Omental fat pad (tissue), 3 donors: ENCODE measurements at regions not wholly inside any gene's neighbourhood (a gene's known extent, or its start where the extent isn't known, plus 50 kb on each side); places are given as distances from the start of the nearest gene placed in this dataset.

Experiments used
- ATAC-seq: fragments of 150-250 bp; one replicate; pipeline ENCODE4 v1.9.1; 2016; ENCODE audit warnings: mild to moderate bottlenecking, moderate library complexity; ENCODE audit not compliant: low FRiP score
- DNase-seq: peaks from one replicate; pipeline ENCODE4 v3.0.0-alpha.2; 2019; ENCODE audit warnings: low spot score
- TF ChIP-seq, protein P1 (sequence below), 3 donors: fragments of 450-650 bp; IDR thresholded peaks; one replicate each; pipeline ENCODE4 v1.5.1; 2016 to 2017; ENCODE audit warnings: antibody characterized with exemption in 3 of 3, mild to moderate bottlenecking in 3 of 3, moderate library complexity in 2 of 3

DNA sequence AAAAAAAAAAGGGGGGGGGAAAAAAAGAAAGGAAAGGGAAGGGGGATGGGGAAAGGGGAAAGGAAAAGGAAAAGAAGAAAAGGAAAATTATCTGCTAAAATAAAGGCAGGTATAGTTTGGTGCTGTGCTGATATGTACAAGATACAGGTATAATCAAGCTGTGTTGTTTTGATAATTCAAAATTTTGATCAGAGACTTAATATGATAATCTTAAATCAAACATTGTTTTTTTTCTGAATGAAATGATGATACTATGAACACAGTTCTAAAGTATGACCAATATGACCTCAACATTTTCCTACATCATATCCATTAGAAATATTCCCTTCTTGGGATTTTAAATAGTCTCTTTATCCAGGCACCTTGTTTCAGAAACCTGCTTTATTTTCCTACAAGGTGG lies 115.6 kb upstream of the TRPM3 start:
- DNase-seq (no peak), ATAC-seq (no peak)
- TF ChIP-seq, protein P1, sequence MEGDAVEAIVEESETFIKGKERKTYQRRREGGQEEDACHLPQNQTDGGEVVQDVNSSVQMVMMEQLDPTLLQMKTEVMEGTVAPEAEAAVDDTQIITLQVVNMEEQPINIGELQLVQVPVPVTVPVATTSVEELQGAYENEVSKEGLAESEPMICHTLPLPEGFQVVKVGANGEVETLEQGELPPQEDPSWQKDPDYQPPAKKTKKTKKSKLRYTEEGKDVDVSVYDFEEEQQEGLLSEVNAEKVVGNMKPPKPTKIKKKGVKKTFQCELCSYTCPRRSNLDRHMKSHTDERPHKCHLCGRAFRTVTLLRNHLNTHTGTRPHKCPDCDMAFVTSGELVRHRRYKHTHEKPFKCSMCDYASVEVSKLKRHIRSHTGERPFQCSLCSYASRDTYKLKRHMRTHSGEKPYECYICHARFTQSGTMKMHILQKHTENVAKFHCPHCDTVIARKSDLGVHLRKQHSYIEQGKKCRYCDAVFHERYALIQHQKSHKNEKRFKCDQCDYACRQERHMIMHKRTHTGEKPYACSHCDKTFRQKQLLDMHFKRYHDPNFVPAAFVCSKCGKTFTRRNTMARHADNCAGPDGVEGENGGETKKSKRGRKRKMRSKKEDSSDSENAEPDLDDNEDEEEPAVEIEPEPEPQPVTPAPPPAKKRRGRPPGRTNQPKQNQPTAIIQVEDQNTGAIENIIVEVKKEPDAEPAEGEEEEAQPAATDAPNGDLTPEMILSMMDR (IDR thresholded peaks at IDR 0.05): no peak

DNA sequence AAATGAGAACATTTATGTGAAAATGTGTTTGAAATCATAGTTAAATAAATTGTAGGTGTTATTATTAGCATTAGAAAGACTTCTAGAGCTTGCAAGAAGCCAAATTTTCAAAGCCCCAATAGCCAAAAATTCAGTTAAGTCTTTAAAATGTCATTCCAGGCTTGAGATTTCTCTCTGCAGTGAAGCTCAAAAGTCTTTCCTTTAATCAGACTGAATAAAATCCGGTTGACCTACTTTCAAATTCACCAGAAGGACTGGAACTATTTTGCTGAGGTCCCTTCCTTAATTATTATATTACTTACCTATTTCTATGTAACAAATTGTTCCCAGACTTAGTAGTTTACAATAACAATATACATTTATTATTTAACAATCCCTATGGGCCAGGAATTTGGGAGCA lies 112.2 kb upstream of the TRPM3 start:
- no peak for ATAC-seq
- DNase-seq: no peak
- TF ChIP-seq, protein P1 (IDR thresholded peaks at IDR 0.05): no peak

DNA sequence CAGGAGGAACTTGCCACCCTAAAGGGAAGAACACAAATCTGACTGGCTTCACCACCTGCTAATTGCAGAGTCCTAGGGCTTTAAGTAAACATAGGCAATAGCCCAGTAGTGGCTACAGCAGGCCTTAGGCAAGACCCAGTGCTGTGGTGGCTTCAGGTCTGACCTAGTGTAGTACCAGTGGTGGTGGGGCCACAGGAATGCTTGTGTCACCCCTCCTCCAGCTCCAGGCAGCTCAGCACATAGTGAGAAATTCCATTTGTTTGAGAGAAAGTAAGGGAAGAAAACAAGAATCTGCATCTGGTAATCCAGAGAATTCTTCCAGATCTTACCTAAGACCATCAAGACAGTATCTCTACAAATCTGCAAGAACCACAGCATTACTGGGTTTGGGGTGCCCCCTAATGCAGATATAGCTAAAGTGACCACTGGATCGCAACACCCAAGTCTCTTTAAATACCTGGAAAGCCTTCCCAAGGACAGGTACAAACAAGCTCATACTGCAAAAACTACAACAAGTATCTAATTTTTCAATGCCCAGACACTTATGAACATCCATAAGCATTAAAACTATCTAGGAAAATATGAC lies 102.6 kb upstream of the TRPM3 start:
- DNase-seq: no peak
- ATAC-seq: no peak
- TF ChIP-seq, protein P1 (IDR thresholded peaks at IDR 0.05): no peak

DNA sequence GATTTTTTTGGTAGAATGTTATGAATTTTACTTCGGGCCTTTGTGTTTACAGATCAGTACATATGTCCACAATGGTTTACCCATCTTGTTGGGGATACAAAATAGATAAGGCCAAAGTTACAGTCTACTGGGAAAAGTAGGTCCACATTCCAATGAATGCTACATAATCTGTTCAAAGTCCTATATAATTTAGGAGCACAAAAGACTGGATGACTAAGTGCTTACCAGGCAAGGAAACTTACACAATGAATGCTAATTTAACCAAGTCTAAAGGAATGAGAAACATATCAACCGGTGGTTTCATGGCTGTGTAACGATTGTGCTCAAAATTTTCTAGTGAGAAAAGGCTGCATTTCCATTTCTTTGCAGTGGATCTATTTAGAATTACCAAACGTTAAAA lies 97.4 kb upstream of the TRPM3 start:
- TF ChIP-seq, protein P1 (IDR thresholded peaks at IDR 0.05): no peak
- ATAC-seq: no peak
- no peak for DNase-seq

DNA sequence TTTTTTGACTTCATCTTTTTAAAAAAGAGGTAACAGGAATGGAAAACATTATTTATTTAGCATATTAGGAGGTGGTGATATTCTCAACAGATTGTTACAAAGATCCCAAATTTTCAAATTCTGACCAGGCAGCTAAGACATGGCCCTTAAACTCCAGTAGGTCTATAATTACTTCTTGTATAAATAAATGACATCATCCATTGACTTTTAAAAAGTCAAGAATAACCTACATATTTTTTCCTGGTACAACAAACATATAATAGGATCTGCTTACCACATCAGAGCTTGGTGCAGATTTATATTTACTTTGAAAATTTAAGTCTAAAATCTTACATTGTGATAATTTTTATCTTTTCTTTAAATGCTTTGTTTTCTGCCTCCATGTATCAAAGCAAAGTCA lies 92.2 kb upstream of the TRPM3 start:
- DNase-seq: no peak
- TF ChIP-seq, protein P1 (IDR thresholded peaks at IDR 0.05): no peak
- no peak for ATAC-seq

DNA sequence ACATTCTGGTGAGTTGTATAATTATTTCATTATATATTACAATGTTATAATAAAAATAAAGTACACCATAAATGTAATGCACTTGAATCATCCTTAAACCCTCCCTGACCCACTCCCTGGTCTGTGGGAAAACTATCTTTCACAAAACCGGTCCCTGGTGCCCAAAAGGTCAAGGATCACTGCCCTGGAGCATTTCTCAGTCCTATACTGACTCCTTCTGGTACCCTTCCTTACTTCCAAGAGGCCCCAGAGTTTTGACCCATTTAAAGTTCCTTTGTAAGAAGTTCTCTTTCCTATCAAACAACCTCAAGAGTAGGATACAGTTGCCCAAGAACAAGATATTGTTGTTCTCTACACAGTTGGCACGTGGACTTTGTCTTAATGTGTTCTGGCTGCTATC lies 88.9 kb upstream of the TRPM3 start:
- ATAC-seq: no peak
- DNase-seq: no peak
- TF ChIP-seq, protein P1 (IDR thresholded peaks at IDR 0.05): no peak

DNA sequence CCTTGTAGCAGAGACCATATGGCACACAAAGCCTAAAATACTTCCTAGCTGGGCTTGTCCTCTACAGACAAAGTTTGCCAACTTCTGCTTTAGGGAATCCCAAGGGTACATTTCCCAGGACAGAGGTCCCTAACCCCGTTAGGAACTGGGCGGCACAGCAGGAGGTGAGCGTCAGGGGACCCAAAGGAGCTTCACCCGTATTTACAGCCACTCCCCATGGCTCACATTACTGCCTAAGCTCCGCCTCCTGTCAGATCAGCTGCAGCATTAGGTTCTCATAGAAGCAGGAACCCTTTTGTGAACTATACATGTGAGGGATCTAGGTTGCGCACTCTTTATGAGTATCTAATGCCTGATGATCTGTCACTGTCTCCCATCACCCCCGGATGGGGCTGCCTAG lies 88.5 kb upstream of the TRPM3 start:
- TF ChIP-seq, protein P1 (IDR thresholded peaks at IDR 0.05): no peak
- DNase-seq (no peak), ATAC-seq (no peak)
